Tibial nerve (tissue), 4 donors: ENCODE measurements at regions not wholly inside any gene's neighbourhood (a gene's known extent, or its start where the extent isn't known, plus 50 kb on each side); places are given as distances from the start of the nearest gene placed in this dataset.

Experiments used
- DNase-seq, 2 donors: peaks; one replicate each; pipeline ENCODE4 v3.0.0-alpha.2; 2019; ENCODE audit warnings: low spot score in 2 of 2
- H3K27ac ChIP-seq, 4 donors: fragments of 200-600 bp; sonication (generic) in 3 of 4; one replicate each; pipeline ENCODE4 v1.5.1; 2017 to 2019; ENCODE audit warnings: mild to moderate bottlenecking in 1 of 4
- H3K27me3 ChIP-seq, 2 donors: fragments of 200-600 bp; sonication (generic) in 1 of 2; one replicate each; pipeline versions ENCODE4 v1.5.1 to v1.6.0; 2017 to 2019
- H3K36me3 ChIP-seq, 3 donors: fragments of 200-600 bp; sonication (generic); one replicate each; pipeline ENCODE4 v1.5.1; 2018 to 2019
- H3K4me1 ChIP-seq, 4 donors: fragments of 200-600 bp; sonication (generic) in 3 of 4; one replicate each; pipeline ENCODE4 v1.5.1; 2017 to 2019
- H3K4me3 ChIP-seq, 4 donors: fragments of 200-600 bp; sonication (generic) in 3 of 4; one replicate each; pipeline ENCODE4 v1.5.1; 2017 to 2019; ENCODE audit warnings: mild to moderate bottlenecking in 1 of 4, moderate library complexity in 1 of 4
- H3K9me3 ChIP-seq, 4 donors: fragments of 200-600 bp; sonication (generic) in 3 of 4; one replicate each; pipeline ENCODE4 v1.5.1; 2017 to 2019
- EP300 ChIP-seq, 2 donors: sonication (generic); formaldehyde crosslinking; IDR thresholded peaks; one replicate each; pipeline ENCODE4 v1.6.1; 2017; ENCODE audit warnings: antibody characterized with exemption in 2 of 2, mild to moderate bottlenecking in 1 of 2
- POLR2A ChIP-seq, 2 donors: fragments of 450-650 bp; IDR thresholded peaks; one replicate each; pipeline ENCODE4 v1.6.1; 2017; ENCODE audit warnings: antibody characterized with exemption in 2 of 2, mild to moderate bottlenecking in 2 of 2, moderate library complexity in 2 of 2
- WGBS, 2 donors: methylation state at CpG; one replicate each; pipeline ENCODE4 v1.1.5; 2018; 5-methylcytosine and 5-hydroxymethylcytosine counted together
- TF ChIP-seq, protein P1 (sequence below), 5 experiments: fragments of 200-600 bp in 3 of 5; fragments of 450-650 bp in 2 of 5; sonication (generic) in 3 of 5; IDR thresholded peaks; one replicate each; pipeline ENCODE4 v1.5.1; 2016 to 2019; ENCODE audit warnings: antibody characterized with exemption in 5 of 5, mild to moderate bottlenecking in 3 of 5, moderate library complexity in 2 of 5

DNA sequence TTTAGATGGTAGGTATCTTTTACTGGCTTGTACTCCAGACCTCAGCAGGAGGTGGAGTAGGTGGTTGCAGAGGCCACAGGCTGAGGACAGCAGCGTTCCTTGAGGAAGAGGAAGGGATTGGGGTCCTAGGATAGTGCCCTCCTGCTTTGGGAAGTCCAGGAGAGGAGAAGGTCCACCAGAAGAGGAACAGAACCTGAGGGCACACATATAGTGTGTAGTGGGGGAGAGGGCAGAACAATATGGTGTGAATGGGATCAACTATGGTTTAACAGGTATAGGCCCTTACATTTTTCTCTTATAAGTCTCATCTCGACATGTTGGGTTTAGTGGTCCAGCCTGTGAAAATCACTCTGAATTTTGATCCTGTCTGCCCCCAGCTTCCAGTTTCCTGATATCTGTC, 229.1 kb upstream of the ZBED5 start:
- H3K4me1 ChIP-seq = peaks cover 0 to under 1% (median 0%) of the 10 kb centered on the region in 4 donors
- no peak for DNase-seq
- H3K4me3 ChIP-seq = no peak overlapping the region
- no peaks in the 10 kb centered on the region for H3K27me3 ChIP-seq
- no peaks in the 10 kb centered on the region for H3K36me3 ChIP-seq
- no peak overlapping the region for H3K27ac ChIP-seq
- peaks cover 0 to 10% (median 0%) of the 10 kb centered on the region in 4 donors for H3K9me3 ChIP-seq
- TF ChIP-seq POLR2A (IDR thresholded peaks at IDR 0.05) (no peak), EP300 (IDR thresholded peaks at IDR 0.05) (no peak)
- TF ChIP-seq, protein P1, sequence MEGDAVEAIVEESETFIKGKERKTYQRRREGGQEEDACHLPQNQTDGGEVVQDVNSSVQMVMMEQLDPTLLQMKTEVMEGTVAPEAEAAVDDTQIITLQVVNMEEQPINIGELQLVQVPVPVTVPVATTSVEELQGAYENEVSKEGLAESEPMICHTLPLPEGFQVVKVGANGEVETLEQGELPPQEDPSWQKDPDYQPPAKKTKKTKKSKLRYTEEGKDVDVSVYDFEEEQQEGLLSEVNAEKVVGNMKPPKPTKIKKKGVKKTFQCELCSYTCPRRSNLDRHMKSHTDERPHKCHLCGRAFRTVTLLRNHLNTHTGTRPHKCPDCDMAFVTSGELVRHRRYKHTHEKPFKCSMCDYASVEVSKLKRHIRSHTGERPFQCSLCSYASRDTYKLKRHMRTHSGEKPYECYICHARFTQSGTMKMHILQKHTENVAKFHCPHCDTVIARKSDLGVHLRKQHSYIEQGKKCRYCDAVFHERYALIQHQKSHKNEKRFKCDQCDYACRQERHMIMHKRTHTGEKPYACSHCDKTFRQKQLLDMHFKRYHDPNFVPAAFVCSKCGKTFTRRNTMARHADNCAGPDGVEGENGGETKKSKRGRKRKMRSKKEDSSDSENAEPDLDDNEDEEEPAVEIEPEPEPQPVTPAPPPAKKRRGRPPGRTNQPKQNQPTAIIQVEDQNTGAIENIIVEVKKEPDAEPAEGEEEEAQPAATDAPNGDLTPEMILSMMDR (IDR thresholded peaks at IDR 0.05) = no peak
- 85 to 94% methylated on average over 2 of the region's 2 CpGs for WGBS, 2 donors

DNA sequence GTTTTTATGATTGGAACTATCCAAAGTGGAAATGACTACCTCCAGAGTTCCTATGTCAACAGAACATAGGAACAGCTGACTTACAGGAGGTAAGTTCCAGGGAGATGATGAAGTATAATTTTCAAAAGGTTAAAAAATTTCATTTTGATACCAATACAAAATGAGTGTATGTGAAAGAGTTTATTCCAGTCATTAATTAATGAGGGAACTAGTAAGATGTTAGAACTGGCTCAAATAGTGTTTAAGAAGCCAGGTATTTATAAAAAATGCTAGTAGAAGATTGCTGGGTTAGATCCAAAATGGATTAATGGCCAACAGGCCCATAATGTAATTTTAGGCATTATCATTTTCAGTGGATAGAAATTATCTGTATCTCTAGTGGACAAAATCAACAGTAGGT, 227.7 kb upstream of the ZBED5 start:
- DNase-seq = no peak
- H3K27me3 ChIP-seq = no peaks in the 10 kb centered on the region
- peaks cover 0 to 5% (median 0%) of the 10 kb centered on the region in 4 donors for H3K4me1 ChIP-seq
- no peaks in the 10 kb centered on the region for H3K9me3 ChIP-seq
- no peaks in the 10 kb centered on the region for H3K36me3 ChIP-seq
- H3K27ac ChIP-seq = no peak overlapping the region
- no peak overlapping the region for H3K4me3 ChIP-seq
- TF ChIP-seq, protein P1 (IDR thresholded peaks at IDR 0.05) = no peak
- no peak for TF ChIP-seq EP300 (IDR thresholded peaks at IDR 0.05)
- no peak for TF ChIP-seq POLR2A (IDR thresholded peaks at IDR 0.05)

GRCh38 chr11:11084337-11084736, 226.5 kb upstream of the ZBED5 start:
- TF ChIP-seq, protein P1 (IDR thresholded peaks at IDR 0.05) = no peak
- TF ChIP-seq EP300 (IDR thresholded peaks at IDR 0.05) (no peak), POLR2A (IDR thresholded peaks at IDR 0.05) (no peak)
- no peak for DNase-seq
- WGBS, 2 donors = 75 to 81% methylated on average over 1 of the region's 1 CpG
- H3K4me3 ChIP-seq = no peak overlapping the region
- no peaks in the 10 kb centered on the region for H3K9me3 ChIP-seq
- no peaks in the 10 kb centered on the region for H3K36me3 ChIP-seq
- H3K27me3 ChIP-seq = no peaks in the 10 kb centered on the region
- peaks cover 0 to 5% (median 0%) of the 10 kb centered on the region in 4 donors for H3K4me1 ChIP-seq
- H3K27ac ChIP-seq = no peak overlapping the region

DNA sequence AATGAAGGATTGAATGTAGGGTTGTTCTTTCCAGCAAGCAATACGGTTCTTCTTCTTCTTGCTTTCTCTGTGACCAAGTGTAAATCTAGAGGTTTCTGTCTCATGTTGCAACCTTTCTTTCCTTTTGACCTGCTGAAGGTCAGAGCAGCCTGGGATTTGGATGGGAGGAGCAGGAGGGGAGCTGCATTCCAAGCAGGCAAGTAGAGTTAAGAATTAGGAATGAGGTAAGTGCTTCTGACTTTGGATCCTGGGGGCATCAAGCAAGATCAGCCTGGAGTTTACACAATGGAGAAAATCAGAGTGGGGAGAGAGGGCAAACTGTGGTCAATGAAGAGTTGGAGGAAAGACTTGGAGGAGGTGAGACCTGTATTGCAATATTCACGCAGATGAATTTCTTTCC, 225.6 kb upstream of the ZBED5 start:
- 86 to 98% methylated on average over 2 of the region's 2 CpGs for WGBS, 2 donors
- no peak overlapping the region for H3K27ac ChIP-seq
- H3K4me1 ChIP-seq = peaks cover 0 to 5% (median 0%) of the 10 kb centered on the region in 4 donors
- H3K36me3 ChIP-seq = no peaks in the 10 kb centered on the region
- no peak for DNase-seq
- TF ChIP-seq POLR2A (IDR thresholded peaks at IDR 0.05) (no peak), EP300 (IDR thresholded peaks at IDR 0.05) (no peak)
- TF ChIP-seq, protein P1 (IDR thresholded peaks at IDR 0.05) = no peak
- no peaks in the 10 kb centered on the region for H3K9me3 ChIP-seq
- H3K4me3 ChIP-seq = no peak overlapping the region
- no peaks in the 10 kb centered on the region for H3K27me3 ChIP-seq

GRCh38 chr11:11082646-11083045, 224.8 kb upstream of the ZBED5 start:
- DNase-seq = no peak
- TF ChIP-seq EP300 (IDR thresholded peaks at IDR 0.05) = no peak
- TF ChIP-seq, protein P1 (IDR thresholded peaks at IDR 0.05) = no peak
- no peak for TF ChIP-seq POLR2A (IDR thresholded peaks at IDR 0.05)
- no peaks in the 10 kb centered on the region for H3K36me3 ChIP-seq
- no peaks in the 10 kb centered on the region for H3K27me3 ChIP-seq
- H3K9me3 ChIP-seq = no peaks in the 10 kb centered on the region
- no peak overlapping the region for H3K27ac ChIP-seq
- H3K4me3 ChIP-seq = no peak overlapping the region
- H3K4me1 ChIP-seq = peaks cover 0 to 5% (median 0%) of the 10 kb centered on the region in 4 donors
